Coronary artery (tissue), 2 donors: ENCODE measurements at regions not wholly inside any gene's neighbourhood (a gene's known extent, or its start where the extent isn't known, plus 50 kb on each side); places are given as distances from the start of the nearest gene placed in this dataset.
"Not testable (repeated sequence)": the region's sequence is repeated elsewhere in the genome, so short reads cannot be mapped to it uniquely, and the experiment has no call there.

Experiments used
- DNase-seq: peaks from one replicate; pipeline ENCODE4 v3.0.0-alpha.2; 2017; ENCODE audit warnings: low spot score
- H3K27ac ChIP-seq, 2 donors: fragments of 200-600 bp; sonication (generic); one replicate each; pipeline ENCODE4 v1.5.1; 2016 to 2019
- H3K4me3 ChIP-seq: fragments of 200-600 bp; sonication (generic); 2 replicates; pipeline ENCODE4 v1.5.1; 2016; ENCODE audit warnings: mild to moderate bottlenecking, moderate library complexity
- CTCF ChIP-seq: fragments of 200-600 bp; sonication (generic); IDR thresholded peaks from one replicate; pipeline ENCODE4 v1.5.1; 2019; ENCODE audit warnings: antibody characterized with exemption

- no peak for TF ChIP-seq CTCF
- DNase-seq = no peak
- no peak overlapping the region for H3K27ac ChIP-seq
- no peak overlapping the region for H3K4me3 ChIP-seq
These were observed 465.5 kb downstream of the PDZRN4 start for GRCh38 chr12:41653386-41654326.

- no peak for DNase-seq
- TF ChIP-seq CTCF = no peak
- Histone ChIP-seq H3K4me3 (no peak overlapping the region), H3K27ac (no peak overlapping the region)
These were observed 464.9 kb downstream of the PDZRN4 start for GRCh38 chr12:41652981-41653380.

GRCh38 chr12:41645624-41646023, 457.5 kb downstream of the PDZRN4 start:
- H3K4me3 ChIP-seq = no peak overlapping the region
- no peak overlapping the region for H3K27ac ChIP-seq
- TF ChIP-seq CTCF = no peak
- DNase-seq = no peak

GRCh38 chr12:41642808-41643207, 454.7 kb downstream of the PDZRN4 start:
- not testable (repeated sequence) for DNase-seq, H3K27ac ChIP-seq, H3K4me3 ChIP-seq

- TF ChIP-seq CTCF = no peak
- H3K4me3 ChIP-seq = no peak overlapping the region
- H3K27ac ChIP-seq = no peak overlapping the region
- DNase-seq = no peak
These were observed 448.5 kb downstream of the PDZRN4 start for GRCh38 chr12:41636653-41637052.

- TF ChIP-seq CTCF = no peak
These were observed 447.7 kb downstream of the PDZRN4 start for GRCh38 chr12:41635626-41636364.

GRCh38 chr12:41634091-41634490, 446.0 kb downstream of the PDZRN4 start:
- DNase-seq = no peak
- no peak overlapping the region for H3K4me3 ChIP-seq
- no peak overlapping the region for H3K27ac ChIP-seq
- no peak for TF ChIP-seq CTCF

More at GRCh38 chr12:41635626-41636364, 447.7 kb downstream of the PDZRN4 start:
- H3K27ac ChIP-seq = no peak overlapping the region
- no peak overlapping the region for H3K4me3 ChIP-seq
- DNase-seq = no peak
